ENCODE measurements at regions not wholly inside any gene's neighbourhood (a gene's known extent, or its start where the extent isn't known, plus 50 kb on each side); places are given as distances from the start of the nearest gene placed in this dataset.

- H3K36me3 ChIP-seq (ENCODE audit: low read depth) = no peaks in the 10 kb centered on the region
- no peak overlapping the region for H3K27ac ChIP-seq
- no peak overlapping the region for H3K4me3 ChIP-seq
- no peaks in the 10 kb centered on the region for H3K4me1 ChIP-seq (replicated peaks; ENCODE audit: insufficient read depth)
- H3K9me3 ChIP-seq (ENCODE audit: insufficient read depth, low read depth) = no peaks in the 10 kb centered on the region
- no TSS peak for BruUV-seq (replicated peaks)
- H4K20me1 ChIP-seq (ENCODE audit: insufficient read depth) = no peaks in the 10 kb centered on the region
- H2AFZ ChIP-seq = no peak overlapping the region
- no peak for DNase-seq
- ChIA-PET POLR2A (ENCODE audit: unreplicated experiment) (no interaction called here), CTCF (no interaction called here)
- H3K27me3 ChIP-seq (ENCODE audit: insufficient read depth, low read depth) = no peaks in the 10 kb centered on the region
- TF ChIP-seq EZH2 (IDR thresholded peaks at IDR 0.05; ENCODE audit: low read depth) (no peak), CTCF (conservative IDR thresholded peaks at IDR 0.05) (no peak)
- no peaks in the 10 kb centered on the region for H3K9me2 ChIP-seq (ENCODE audit: insufficient read depth)
- no peaks in the 10 kb centered on the region for H3K79me2 ChIP-seq (ENCODE audit: low read depth)
- intact Hi-C loops (cut with micrococcal nuclease; ENCODE audit: unreplicated experiment) = no loop called here
- no peak overlapping the region for H3K4me2 ChIP-seq
- H3F3A ChIP-seq (ENCODE audit: insufficient read depth, low read depth) = no peaks in the 10 kb centered on the region
These were observed 386.1 kb upstream of the COBL start for GRCh38 chr7:51702673-51703072.

- DNase-seq = no peak
- no peak overlapping the region for H3K27ac ChIP-seq
- H2AFZ ChIP-seq = no peak overlapping the region
- BruUV-seq (replicated peaks) = no TSS peak
- no peak for TF ChIP-seq CTCF (conservative IDR thresholded peaks at IDR 0.05)
- H3K4me2 ChIP-seq = no peak overlapping the region
- POLR2A ChIA-PET (ENCODE audit: unreplicated experiment) = no interaction called here
- CTCF ChIA-PET = no interaction called here
- H3K9me2 ChIP-seq (ENCODE audit: insufficient read depth) = no peaks in the 10 kb centered on the region
- H3K36me3 ChIP-seq (ENCODE audit: low read depth) = no peaks in the 10 kb centered on the region
- no peaks in the 10 kb centered on the region for H3K27me3 ChIP-seq (ENCODE audit: insufficient read depth, low read depth)
- no peaks in the 10 kb centered on the region for H4K20me1 ChIP-seq (ENCODE audit: insufficient read depth)
- H3F3A ChIP-seq (ENCODE audit: insufficient read depth, low read depth) = no peaks in the 10 kb centered on the region
- no peaks in the 10 kb centered on the region for H3K79me2 ChIP-seq (ENCODE audit: low read depth)
- H3K4me1 ChIP-seq (replicated peaks; ENCODE audit: insufficient read depth) = no peaks in the 10 kb centered on the region
- no peak overlapping the region for H3K4me3 ChIP-seq
- intact Hi-C loops (cut with micrococcal nuclease; ENCODE audit: unreplicated experiment) = no loop called here
- no peaks in the 10 kb centered on the region for H3K9me3 ChIP-seq (ENCODE audit: insufficient read depth, low read depth)
These were observed 385.3 kb upstream of the COBL start for GRCh38 chr7:51701935-51702334.

DNA sequence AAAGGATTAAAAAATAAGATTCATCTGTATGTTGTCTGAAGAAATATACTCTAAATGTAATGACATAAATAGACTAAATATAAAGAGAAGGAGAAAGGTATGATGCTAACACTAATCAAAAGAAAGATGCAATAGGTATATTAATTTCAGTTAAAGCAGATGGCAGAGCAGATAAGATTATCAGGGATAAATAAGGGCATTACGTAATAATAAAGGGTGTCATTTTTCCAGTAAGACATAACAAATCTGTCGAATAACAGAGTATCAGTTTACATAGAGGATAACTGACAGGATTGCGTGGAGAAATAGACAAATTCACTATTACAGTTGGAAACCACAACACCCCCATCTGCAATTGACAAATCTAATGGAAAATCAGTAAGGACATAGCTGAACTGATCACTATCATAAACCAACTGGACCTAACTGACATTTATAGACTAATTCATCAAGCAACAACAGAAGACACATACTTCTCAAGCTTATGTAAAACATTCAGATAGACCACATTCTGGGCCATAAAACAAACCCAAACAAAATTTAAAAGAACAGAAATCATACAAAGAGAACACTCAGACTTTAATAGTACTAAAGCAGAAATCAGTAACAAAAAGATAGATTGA is 384.1 kb upstream of the COBL start:
- no TSS peak for BruUV-seq (replicated peaks)
- intact Hi-C loops (cut with micrococcal nuclease; ENCODE audit: unreplicated experiment) = no loop called here
- no peaks in the 10 kb centered on the region for H3F3A ChIP-seq (ENCODE audit: insufficient read depth, low read depth)
- POLR2A ChIA-PET (ENCODE audit: unreplicated experiment) = no interaction called here
- no peaks in the 10 kb centered on the region for H3K9me2 ChIP-seq (ENCODE audit: insufficient read depth)
- no peaks in the 10 kb centered on the region for H3K79me2 ChIP-seq (ENCODE audit: low read depth)
- CTCF ChIA-PET = no interaction called here
- no peak for TF ChIP-seq CTCF (conservative IDR thresholded peaks at IDR 0.05)
- no peak for TF ChIP-seq EZH2 (IDR thresholded peaks at IDR 0.05; ENCODE audit: low read depth)
- H3K4me3 ChIP-seq = no peak overlapping the region
- H3K4me1 ChIP-seq (replicated peaks; ENCODE audit: insufficient read depth) = no peaks in the 10 kb centered on the region
- H3K27me3 ChIP-seq (ENCODE audit: insufficient read depth, low read depth) = no peaks in the 10 kb centered on the region; the same call in 1 of the 2 replicates
- H3K4me2 ChIP-seq = no peak overlapping the region
- no peak overlapping the region for H3K27ac ChIP-seq
- no peak for DNase-seq
- H3K9me3 ChIP-seq (ENCODE audit: insufficient read depth, low read depth) = no peaks in the 10 kb centered on the region
- H2AFZ ChIP-seq = no peak overlapping the region
- no peaks in the 10 kb centered on the region for H3K36me3 ChIP-seq (ENCODE audit: low read depth)
- no peaks in the 10 kb centered on the region for H4K20me1 ChIP-seq (ENCODE audit: insufficient read depth)
